ENCODE measurements at regions not wholly inside any gene's neighbourhood (a gene's known extent, or its start where the extent isn't known, plus 50 kb on each side); places are given as distances from the start of the nearest gene placed in this dataset.

DNA sequence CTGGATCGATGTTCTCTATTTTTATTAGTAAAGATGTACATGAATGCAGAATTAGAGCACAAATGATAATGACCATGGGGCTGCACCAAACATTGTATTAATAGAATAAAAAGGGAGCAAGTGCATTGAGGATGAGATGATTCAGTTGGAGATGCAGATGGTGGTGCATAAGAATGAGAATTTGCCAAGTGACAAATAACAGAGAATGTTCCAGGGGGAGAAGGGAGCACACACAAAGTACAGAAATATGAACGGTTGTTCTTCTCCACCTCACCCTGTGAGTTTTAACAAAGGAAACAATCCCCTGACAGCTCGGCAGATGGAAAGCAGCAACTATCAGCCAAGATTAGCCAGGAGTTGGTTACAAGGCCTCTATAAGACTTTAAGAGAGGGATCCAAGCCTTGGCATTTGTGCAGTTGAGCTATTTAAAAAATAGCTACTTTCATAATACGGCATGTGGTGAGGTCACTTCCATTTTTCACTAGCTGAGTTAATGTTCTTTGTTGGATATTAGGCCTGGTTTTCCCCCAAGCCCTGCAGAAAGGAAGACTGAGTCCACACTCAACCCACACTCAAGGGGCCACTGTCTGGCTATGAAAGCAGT lies 462.5 kb downstream of the TNS3 start:
- TF ChIP-seq, protein P1, sequence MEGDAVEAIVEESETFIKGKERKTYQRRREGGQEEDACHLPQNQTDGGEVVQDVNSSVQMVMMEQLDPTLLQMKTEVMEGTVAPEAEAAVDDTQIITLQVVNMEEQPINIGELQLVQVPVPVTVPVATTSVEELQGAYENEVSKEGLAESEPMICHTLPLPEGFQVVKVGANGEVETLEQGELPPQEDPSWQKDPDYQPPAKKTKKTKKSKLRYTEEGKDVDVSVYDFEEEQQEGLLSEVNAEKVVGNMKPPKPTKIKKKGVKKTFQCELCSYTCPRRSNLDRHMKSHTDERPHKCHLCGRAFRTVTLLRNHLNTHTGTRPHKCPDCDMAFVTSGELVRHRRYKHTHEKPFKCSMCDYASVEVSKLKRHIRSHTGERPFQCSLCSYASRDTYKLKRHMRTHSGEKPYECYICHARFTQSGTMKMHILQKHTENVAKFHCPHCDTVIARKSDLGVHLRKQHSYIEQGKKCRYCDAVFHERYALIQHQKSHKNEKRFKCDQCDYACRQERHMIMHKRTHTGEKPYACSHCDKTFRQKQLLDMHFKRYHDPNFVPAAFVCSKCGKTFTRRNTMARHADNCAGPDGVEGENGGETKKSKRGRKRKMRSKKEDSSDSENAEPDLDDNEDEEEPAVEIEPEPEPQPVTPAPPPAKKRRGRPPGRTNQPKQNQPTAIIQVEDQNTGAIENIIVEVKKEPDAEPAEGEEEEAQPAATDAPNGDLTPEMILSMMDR (IDR thresholded peaks at IDR 0.05; ENCODE audit: low read depth, low read length), result no peak
- TF ChIP-seq POLR2A (IDR thresholded peaks at IDR 0.05; ENCODE audit: extremely low read depth, insufficient read length), result no peak
